Activated naive CD8-positive, alpha-beta T cell treated with anti-CD3 and anti-CD28 coated beads, Interleukin-2, amount 10 ng/mL, durations not matched to agents 7 days and 5 days (primary cell): ENCODE measurements at regions not wholly inside any gene's neighbourhood (a gene's known extent, or its start where the extent isn't known, plus 50 kb on each side); places are given as distances from the start of the nearest gene placed in this dataset.

Experiments
- ATAC-seq: fragments of 150-1000 bp; cut with Tn5 transposase; one replicate; pipeline ENCODE4 v1.10.0; 2021; ENCODE audit warnings: low read depth, moderate library complexity
- POLR2A ChIA-PET: fragments of 350-600 bp; sonication (Branson Sonifier 250); formaldehyde crosslinking; loops from one replicate; lab custom pipeline; 2021; ENCODE audit warnings: antibody characterized with exemption; lab: Charles Lee
- DNase-seq: peaks from one replicate; pipeline ENCODE4 v3.0.0; 2021
- H3K27ac Mint-ChIP-seq: one replicate; pipeline ENCODE4 v1.8.0; 2022; ENCODE audit warnings: mild to moderate bottlenecking, mixed read lengths
- H3K27me3 Mint-ChIP-seq: one replicate; pipeline ENCODE4 v1.8.0; 2022; ENCODE audit warnings: mild to moderate bottlenecking, moderate library complexity, mixed read lengths
- H3K36me3 Mint-ChIP-seq: one replicate; pipeline ENCODE4 v1.8.0; 2021; ENCODE audit warnings: mild to moderate bottlenecking, mixed read lengths
- H3K4me1 Mint-ChIP-seq: one replicate; pipeline ENCODE4 v1.8.0; 2021; ENCODE audit warnings: mixed read lengths
- H3K4me3 Mint-ChIP-seq: one replicate; pipeline ENCODE4 v1.8.0; 2022; ENCODE audit warnings: mild to moderate bottlenecking, moderate library complexity, mixed read lengths
- H3K9me3 Mint-ChIP-seq: one replicate; pipeline ENCODE4 v1.8.0; 2021; ENCODE audit warnings: mixed read lengths

DNA sequence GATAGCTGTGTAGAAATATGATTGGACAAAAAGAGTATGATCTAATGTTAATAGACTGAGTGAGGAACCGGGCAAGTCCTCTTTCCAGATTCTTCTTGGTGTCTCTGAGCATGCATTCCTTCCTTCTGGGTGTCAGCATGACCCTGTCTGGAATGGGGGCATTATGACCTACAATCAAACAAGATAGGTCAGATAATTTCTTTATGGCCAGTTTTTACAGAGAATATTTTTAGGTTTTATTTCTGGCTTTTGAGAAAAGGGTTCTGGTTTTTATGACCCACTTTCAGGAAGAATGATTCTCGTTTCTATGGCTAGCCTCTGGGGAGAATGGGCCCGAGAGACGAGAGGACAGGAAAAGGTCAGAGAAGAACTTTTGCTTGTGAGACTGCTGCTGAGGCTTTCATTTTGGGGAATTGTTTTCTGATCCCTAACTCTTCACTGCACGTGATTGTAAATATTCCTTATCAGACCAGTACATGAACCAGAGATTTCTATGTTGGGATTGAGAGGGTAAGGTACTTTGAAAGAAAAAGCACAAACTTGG is 383.8 kb downstream of the AASDHPPT start:
- H3K4me3 Mint-ChIP-seq: no peak overlapping the region
- ATAC-seq: no peak
- peaks cover 3% of the 10 kb centered on the region for H3K9me3 Mint-ChIP-seq
- H3K4me1 Mint-ChIP-seq: no peaks in the 10 kb centered on the region
- no peaks in the 10 kb centered on the region for H3K27me3 Mint-ChIP-seq
- DNase-seq: no peak
- POLR2A ChIA-PET: no interaction called here
- no peaks in the 10 kb centered on the region for H3K36me3 Mint-ChIP-seq
- H3K27ac Mint-ChIP-seq: no peak overlapping the region

DNA sequence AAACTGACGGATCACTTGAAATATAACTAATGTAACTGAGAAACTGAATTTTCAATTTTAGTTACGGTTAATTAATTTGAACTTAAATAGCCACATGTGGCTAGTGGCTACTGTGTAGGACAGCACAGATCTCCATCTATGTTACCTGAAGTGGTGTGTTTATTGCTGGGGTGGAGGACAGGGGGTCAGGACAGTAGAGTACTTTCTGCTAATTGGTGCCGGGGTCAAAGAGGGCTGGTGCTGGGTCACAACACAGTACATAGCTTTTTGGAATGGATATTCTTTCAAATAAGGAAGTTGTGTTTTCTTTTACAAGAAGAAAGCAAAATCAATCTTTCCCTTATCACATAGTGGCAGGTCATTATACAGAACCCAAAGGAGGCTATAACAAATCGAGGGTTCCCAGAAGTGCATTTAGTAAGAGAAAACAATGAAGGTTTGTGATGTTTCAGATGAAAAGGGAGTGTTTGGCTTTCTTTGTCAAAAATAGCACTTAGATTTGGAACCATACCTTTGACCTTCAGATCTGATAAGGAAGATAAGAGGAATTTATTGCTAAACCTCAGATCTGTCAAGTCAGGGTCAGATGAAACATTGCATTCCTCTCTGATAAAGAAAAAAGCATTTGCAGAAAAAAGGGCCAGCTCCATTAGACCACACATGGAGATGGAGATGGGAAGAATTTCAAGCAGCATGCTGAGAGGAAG is 384.5 kb downstream of the AASDHPPT start:
- ATAC-seq: no peak
- H3K9me3 Mint-ChIP-seq: peaks cover 3% of the 10 kb centered on the region

DNA sequence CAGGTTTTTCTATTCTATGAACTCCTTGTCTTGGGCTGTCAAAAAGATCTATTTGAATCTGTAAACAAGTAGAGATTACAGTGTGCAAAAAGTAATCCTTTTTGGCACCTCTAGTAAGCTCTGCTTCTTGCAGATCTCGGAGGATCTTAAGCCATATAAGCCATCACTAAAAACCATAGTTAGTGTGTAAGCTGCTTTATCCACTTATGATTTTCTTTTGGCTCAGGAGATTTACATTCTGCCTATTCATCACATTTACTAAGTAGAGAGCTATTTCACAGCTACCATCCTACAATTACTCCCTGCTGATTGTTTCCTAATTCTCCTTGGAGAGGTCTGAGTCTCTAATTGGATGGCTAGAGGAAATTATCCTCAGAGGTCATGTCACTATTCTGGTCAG is 385.7 kb downstream of the AASDHPPT start:
- no peak overlapping the region for H3K27ac Mint-ChIP-seq
- POLR2A ChIA-PET: no interaction called here
- H3K4me1 Mint-ChIP-seq: no peaks in the 10 kb centered on the region
- no peaks in the 10 kb centered on the region for H3K36me3 Mint-ChIP-seq
- H3K4me3 Mint-ChIP-seq: no peak overlapping the region
- H3K9me3 Mint-ChIP-seq: peaks cover 3% of the 10 kb centered on the region
- DNase-seq: no peak
- ATAC-seq: no peak
- H3K27me3 Mint-ChIP-seq: no peaks in the 10 kb centered on the region

More for the DNA sequence above, 384.5 kb downstream of the AASDHPPT start:
- H3K27ac Mint-ChIP-seq: no peak overlapping the region
- no peaks in the 10 kb centered on the region for H3K27me3 Mint-ChIP-seq
- DNase-seq: no peak
- no peaks in the 10 kb centered on the region for H3K4me1 Mint-ChIP-seq
- POLR2A ChIA-PET: no interaction called here
- H3K4me3 Mint-ChIP-seq: no peak overlapping the region
- no peaks in the 10 kb centered on the region for H3K36me3 Mint-ChIP-seq

DNA sequence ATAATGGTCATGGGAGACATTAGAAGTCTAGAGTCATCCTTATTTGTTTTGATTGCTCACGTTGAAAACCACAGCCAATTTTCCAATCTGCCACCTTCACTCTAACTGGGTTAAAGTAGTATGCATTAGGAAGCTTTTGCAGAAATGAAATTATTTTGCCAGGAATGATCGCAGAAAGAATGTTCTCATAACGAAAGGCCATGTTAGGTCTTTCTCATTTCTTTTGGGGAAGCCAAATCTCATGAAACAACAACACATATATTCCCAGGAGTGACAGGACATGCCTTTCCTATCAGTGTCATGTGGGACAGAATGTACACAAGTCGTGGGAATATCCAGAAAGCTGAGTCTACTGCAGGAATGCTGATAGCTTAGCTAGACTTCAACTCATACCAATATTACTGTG is 386.3 kb downstream of the AASDHPPT start:
- Mint-ChIP-seq H3K27me3 (no peaks in the 10 kb centered on the region), H3K27ac (no peak overlapping the region), H3K4me3 (no peak overlapping the region), H3K4me1 (no peaks in the 10 kb centered on the region), H3K36me3 (no peaks in the 10 kb centered on the region), H3K9me3 (peaks cover 4% of the 10 kb centered on the region)
- DNase-seq (no peak), ATAC-seq (no peak)
- POLR2A ChIA-PET: no interaction called here

DNA sequence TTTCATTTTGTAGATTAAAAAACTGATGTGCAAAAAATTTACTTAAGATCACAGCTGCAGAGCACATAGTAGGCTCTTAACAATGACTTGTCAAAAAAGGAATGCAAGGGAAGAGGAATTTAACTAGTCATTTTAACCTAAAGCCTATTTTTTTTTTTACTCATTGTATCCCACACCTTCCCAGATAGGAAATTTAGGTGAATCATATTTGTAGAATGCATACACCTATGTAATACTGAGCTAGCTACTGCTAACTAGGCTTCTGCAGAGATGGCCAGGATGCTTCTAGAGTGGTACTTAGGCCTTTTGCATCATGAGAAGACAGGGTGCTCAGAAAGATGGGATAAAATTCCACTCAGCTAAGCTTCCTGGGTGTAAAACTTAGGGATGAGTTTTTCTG is 387.3 kb downstream of the AASDHPPT start:
- ATAC-seq: no peak
- no peak overlapping the region for H3K27ac Mint-ChIP-seq
- no peaks in the 10 kb centered on the region for H3K4me1 Mint-ChIP-seq
- H3K4me3 Mint-ChIP-seq: no peak overlapping the region
- H3K36me3 Mint-ChIP-seq: no peaks in the 10 kb centered on the region
- H3K27me3 Mint-ChIP-seq: no peaks in the 10 kb centered on the region
- DNase-seq: no peak
- peaks cover 2% of the 10 kb centered on the region for H3K9me3 Mint-ChIP-seq
- POLR2A ChIA-PET: no interaction called here

DNA sequence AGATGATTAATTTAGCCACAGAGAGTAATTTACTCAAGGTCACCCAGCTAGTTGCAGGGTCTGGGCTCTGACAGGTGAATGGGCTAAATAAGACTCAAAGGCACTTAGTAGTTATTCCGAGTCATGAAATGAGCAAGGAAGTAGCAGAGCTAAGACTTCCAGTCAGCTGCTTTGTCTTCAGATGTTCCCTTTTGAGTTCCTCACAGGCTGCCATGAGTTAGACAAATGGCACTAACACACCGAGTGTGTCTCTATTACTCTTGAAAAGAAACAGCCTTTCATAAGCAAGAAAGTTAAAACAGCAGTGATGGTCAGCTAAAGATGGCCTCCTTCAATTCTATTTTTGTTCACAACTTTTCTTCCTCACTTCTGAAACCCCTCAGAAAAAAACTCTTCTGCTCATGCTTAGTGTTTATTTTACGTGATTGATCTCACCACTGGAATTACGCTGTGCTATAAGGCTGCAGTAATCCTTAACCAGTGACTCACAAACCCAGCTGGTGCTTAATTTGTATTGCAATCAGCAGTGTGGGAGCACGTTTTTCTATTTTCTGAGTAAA is 389.1 kb downstream of the AASDHPPT start:
- H3K27ac Mint-ChIP-seq: no peak overlapping the region

DNA sequence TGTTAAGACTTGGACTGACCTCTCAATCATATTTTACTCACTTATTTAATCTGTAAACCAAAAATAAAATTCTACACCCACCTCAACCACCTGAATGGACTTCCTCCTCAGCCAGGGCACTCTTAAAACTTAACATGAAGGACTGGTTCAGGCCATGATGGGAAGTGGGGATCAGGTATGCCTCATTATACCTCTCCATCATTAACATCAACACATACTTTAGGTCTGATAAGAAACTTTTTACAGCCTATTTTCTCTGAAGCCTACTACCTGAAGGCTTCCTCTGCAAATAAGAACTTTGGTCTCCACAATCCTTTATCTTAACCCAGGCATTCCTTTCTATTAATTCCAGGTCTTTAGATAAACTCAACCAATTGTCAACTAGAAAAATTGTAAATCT is 390.0 kb downstream of the AASDHPPT start:
- no peak for DNase-seq
- peaks cover 2% of the 10 kb centered on the region for H3K9me3 Mint-ChIP-seq
- POLR2A ChIA-PET: no interaction called here
- no peaks in the 10 kb centered on the region for H3K27me3 Mint-ChIP-seq
- no peak overlapping the region for H3K4me3 Mint-ChIP-seq
- H3K36me3 Mint-ChIP-seq: no peaks in the 10 kb centered on the region
- no peak for ATAC-seq
- no peak overlapping the region for H3K27ac Mint-ChIP-seq
- no peaks in the 10 kb centered on the region for H3K4me1 Mint-ChIP-seq

More for the DNA sequence above, 389.1 kb downstream of the AASDHPPT start:
- Mint-ChIP-seq H3K9me3 (peaks cover 2% of the 10 kb centered on the region), H3K4me1 (no peaks in the 10 kb centered on the region), H3K36me3 (no peaks in the 10 kb centered on the region), H3K4me3 (no peak overlapping the region), H3K27me3 (no peaks in the 10 kb centered on the region)
- POLR2A ChIA-PET: no interaction called here
- ATAC-seq (no peak), DNase-seq (no peak)

DNA sequence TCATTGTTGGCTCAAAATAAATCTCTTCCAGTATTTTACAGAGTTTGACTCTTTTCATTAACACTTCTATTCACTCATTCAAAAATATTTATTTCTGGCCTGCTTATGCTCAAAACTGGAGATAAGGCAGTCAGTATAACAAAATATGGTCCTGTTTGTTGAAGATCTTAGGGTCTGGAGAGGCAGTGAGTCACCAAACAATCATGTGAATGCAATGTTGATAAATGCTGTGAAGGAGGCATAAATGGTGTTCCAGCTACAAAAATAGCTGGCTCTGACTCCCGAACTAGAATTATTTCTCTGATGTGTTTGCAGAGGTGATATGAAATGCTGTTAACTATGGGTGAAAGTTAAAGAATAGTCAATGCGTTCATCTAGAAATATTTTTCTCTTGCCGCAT is 390.6 kb downstream of the AASDHPPT start:
- peaks cover 2% of the 10 kb centered on the region for H3K9me3 Mint-ChIP-seq
- no peaks in the 10 kb centered on the region for H3K27me3 Mint-ChIP-seq
- no peak for DNase-seq
- ATAC-seq: no peak
- H3K36me3 Mint-ChIP-seq: no peaks in the 10 kb centered on the region
- no peak overlapping the region for H3K27ac Mint-ChIP-seq
- POLR2A ChIA-PET: no interaction called here
- H3K4me3 Mint-ChIP-seq: no peak overlapping the region
- no peaks in the 10 kb centered on the region for H3K4me1 Mint-ChIP-seq

DNA sequence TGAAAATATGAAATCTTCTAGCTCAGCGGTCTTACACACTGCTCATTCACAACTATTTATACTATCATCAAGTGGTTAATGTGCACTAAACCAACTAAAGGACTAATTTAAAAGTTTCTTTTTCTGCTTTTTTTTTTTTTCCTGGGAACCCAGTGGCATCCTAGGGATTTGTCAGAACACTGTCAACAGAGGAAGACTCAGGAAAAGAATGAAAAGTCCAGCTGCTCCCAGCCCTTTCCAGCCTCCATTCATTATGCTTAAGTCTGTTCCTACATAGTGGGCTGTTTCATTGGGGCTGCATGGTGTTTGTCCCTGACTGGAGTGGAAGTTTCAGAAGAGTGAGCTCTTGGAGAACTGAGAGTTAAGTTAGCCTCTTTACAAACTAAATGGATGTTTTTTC is 391.1 kb downstream of the AASDHPPT start:
- ATAC-seq: no peak
- no peaks in the 10 kb centered on the region for H3K36me3 Mint-ChIP-seq
- H3K27me3 Mint-ChIP-seq: no peaks in the 10 kb centered on the region
- no peak overlapping the region for H3K4me3 Mint-ChIP-seq
- DNase-seq: no peak
- peaks cover 2% of the 10 kb centered on the region for H3K9me3 Mint-ChIP-seq
- no peak overlapping the region for H3K27ac Mint-ChIP-seq
- no peaks in the 10 kb centered on the region for H3K4me1 Mint-ChIP-seq
- POLR2A ChIA-PET: no interaction called here

DNA sequence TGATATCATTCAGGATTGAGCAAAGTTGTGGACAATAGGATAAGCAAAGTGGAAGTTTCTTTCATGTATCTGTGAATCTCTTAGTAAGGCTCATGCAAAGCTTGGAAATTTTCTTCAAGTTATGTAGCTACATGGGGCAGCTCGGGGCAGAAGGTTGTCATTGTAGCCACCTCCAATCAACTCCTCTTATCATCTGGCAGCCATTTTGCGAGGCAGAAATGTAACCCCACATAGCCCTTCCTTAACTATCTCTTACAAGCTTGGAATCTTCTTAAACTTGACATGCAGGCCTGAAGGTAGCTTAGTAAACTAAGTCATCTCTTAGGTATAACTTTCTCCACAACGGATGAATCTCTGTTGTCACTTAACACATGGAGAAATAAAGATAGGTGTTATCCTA is 392.8 kb downstream of the AASDHPPT start:
- POLR2A ChIA-PET: no interaction called here
- ATAC-seq: no peak
- Mint-ChIP-seq H3K36me3 (no peaks in the 10 kb centered on the region), H3K4me3 (no peak overlapping the region), H3K27ac (no peak overlapping the region), H3K9me3 (peaks cover 2% of the 10 kb centered on the region), H3K27me3 (no peaks in the 10 kb centered on the region), H3K4me1 (no peaks in the 10 kb centered on the region)
- no peak for DNase-seq

DNA sequence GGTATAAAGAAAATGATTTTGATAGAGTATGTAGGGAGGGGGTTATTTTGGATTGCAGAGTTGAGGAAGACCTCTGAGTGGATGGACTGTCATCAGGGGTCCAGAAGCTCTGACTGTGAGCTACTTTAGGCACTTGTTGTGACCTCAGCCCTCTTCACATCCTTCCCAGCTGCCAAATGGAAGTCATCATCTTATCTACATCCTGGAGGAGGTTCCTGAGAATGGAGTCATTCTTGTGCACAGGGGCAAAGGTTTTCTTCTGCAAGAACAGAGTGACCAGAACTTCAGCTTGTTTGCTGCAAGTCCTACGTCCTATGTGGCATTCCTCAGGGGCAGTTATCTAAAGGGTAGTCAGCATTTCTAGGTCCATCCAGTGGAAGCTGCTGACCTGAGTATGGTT is 393.8 kb downstream of the AASDHPPT start:
- POLR2A ChIA-PET: no interaction called here
- no peaks in the 10 kb centered on the region for H3K36me3 Mint-ChIP-seq
- no peak overlapping the region for H3K4me3 Mint-ChIP-seq
- no peaks in the 10 kb centered on the region for H3K4me1 Mint-ChIP-seq
- H3K27ac Mint-ChIP-seq: no peak overlapping the region
- ATAC-seq (no peak), DNase-seq (no peak)
- no peaks in the 10 kb centered on the region for H3K27me3 Mint-ChIP-seq
- H3K9me3 Mint-ChIP-seq: peaks cover 3% of the 10 kb centered on the region

DNA sequence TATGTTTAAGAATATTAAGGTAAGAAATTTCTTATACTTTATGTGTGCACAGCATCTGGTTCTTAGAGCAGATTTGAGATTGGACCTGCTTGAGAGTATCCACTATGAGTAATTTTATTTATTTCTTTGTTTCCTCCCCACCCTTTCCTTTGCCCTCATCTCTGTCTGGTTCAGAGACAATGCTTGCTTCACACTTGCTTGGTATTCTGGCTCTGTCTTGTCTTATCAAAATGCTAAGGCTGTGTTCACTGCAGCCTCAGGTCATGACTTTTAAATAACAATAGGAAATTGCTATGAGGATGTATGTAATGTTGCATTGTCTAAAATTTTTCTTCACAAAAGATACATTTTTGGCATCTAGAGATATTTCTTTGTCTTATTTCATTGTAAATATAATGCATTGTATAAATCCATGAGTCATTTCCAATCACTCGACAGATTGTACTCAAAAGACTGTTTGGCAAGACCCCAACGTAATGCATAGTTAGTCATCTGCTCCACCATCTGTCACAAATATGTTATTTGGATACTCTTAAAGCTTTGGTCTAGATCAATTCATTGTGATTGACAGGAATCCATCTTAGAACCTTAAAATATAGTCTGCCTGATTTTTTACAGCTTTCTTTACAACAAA is 395.7 kb downstream of the AASDHPPT start:
- no peak overlapping the region for H3K4me3 Mint-ChIP-seq
- H3K4me1 Mint-ChIP-seq: no peaks in the 10 kb centered on the region
- no peak overlapping the region for H3K27ac Mint-ChIP-seq
- no peak for DNase-seq
- POLR2A ChIA-PET: no interaction called here
- H3K36me3 Mint-ChIP-seq: no peaks in the 10 kb centered on the region
- peaks cover 5% of the 10 kb centered on the region for H3K9me3 Mint-ChIP-seq
- ATAC-seq: no peak
- H3K27me3 Mint-ChIP-seq: no peaks in the 10 kb centered on the region

DNA sequence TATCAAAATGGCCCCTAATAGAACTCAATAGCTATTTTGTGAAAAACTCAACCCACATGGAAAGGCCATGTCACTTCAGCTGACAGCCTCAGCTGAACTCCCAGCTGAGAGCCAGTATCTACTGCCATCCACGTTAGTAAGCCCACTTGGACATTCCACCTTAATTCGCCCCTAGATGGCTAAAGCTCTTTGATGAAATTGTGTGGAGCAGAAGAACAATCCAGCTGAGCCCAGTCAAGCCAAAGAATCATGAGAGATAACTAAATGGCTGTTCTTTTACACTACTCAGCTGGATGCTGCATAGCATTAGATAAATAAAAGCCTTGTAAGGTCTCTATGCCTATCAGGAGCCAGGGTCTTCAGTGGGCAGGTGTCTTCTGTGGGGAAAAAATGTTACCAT is 396.8 kb downstream of the AASDHPPT start:
- POLR2A ChIA-PET: no interaction called here
- Mint-ChIP-seq H3K27ac (no peak overlapping the region), H3K36me3 (no peaks in the 10 kb centered on the region), H3K9me3 (peaks cover 3% of the 10 kb centered on the region), H3K4me1 (no peaks in the 10 kb centered on the region), H3K27me3 (no peaks in the 10 kb centered on the region), H3K4me3 (no peak overlapping the region)
- ATAC-seq: no peak
- no peak for DNase-seq

DNA sequence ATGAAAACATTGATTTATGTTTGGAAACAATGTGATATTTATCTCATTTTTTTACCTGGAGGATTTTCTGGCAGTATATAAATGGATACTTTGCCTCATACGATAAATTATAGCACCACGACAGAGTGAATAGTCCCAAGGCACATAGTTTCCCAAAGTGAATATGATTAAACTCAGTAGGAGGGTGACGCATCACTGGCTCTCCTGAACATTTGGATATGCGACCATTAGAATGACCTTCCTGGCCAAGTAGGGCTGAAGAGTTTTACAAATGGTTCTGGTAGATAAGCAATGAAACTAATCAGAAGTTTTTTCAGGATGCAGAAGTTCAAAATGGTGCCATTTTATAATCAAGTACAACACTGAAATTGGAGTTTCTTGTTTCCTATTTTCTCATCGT is 397.7 kb downstream of the AASDHPPT start:
- no peaks in the 10 kb centered on the region for H3K36me3 Mint-ChIP-seq
- H3K4me1 Mint-ChIP-seq: no peaks in the 10 kb centered on the region
- no peaks in the 10 kb centered on the region for H3K27me3 Mint-ChIP-seq
- ATAC-seq (no peak), DNase-seq (no peak)
- peaks cover 3% of the 10 kb centered on the region for H3K9me3 Mint-ChIP-seq
- H3K27ac Mint-ChIP-seq: no peak overlapping the region
- no peak overlapping the region for H3K4me3 Mint-ChIP-seq
- POLR2A ChIA-PET: no interaction called here
